Type B pancreatic cell (in vitro differentiated cells): ENCODE measurements at regions not wholly inside any gene's neighbourhood (a gene's known extent, or its start where the extent isn't known, plus 50 kb on each side); places are given as distances from the start of the nearest gene placed in this dataset.

Source experiments
- DNase-seq: peaks from one replicate; pipeline ENCODE4 v3.0.0; 2021; ENCODE audit warnings: mixed read lengths; ENCODE audit not compliant: unreplicated experiment; ENCODE audit errors: extremely low spot score
- H3K27ac Mint-ChIP-seq: 2 replicates; pipeline ENCODE4 v1.8.0; 2021; ENCODE audit warnings: mild to moderate bottlenecking, mixed read lengths
- H3K27me3 Mint-ChIP-seq: 2 replicates; pipeline ENCODE4 v1.8.0; 2021; ENCODE audit warnings: mixed read lengths
- H3K36me3 Mint-ChIP-seq: 2 replicates; pipeline ENCODE4 v1.8.0; 2021; ENCODE audit warnings: mixed read lengths
- H3K4me1 Mint-ChIP-seq: one replicate; pipeline ENCODE4 v1.8.0; 2021; ENCODE audit warnings: mixed read lengths; ENCODE audit not compliant: unreplicated experiment
- H3K4me3 Mint-ChIP-seq: 2 replicates; pipeline ENCODE4 v1.8.0; 2021; ENCODE audit warnings: mild to moderate bottlenecking, mixed read lengths
- H3K9me3 Mint-ChIP-seq: 2 replicates; pipeline ENCODE4 v1.8.0; 2021; ENCODE audit warnings: mixed read lengths
- CTCF ChIP-seq: fragments of 200-600 bp; sonication (generic); conservative IDR thresholded peaks from 2 replicates; pipeline ENCODE4 v1.5.0; 2021; ENCODE audit warnings: antibody characterized with exemption, mild to moderate bottlenecking

- peaks cover 20% of the 10 kb centered on the region for H3K27me3 Mint-ChIP-seq
- no peak overlapping the region for H3K4me3 Mint-ChIP-seq
- no peaks in the 10 kb centered on the region for H3K36me3 Mint-ChIP-seq
- no peak for TF ChIP-seq CTCF
- peaks cover 10% of the 10 kb centered on the region for H3K4me1 Mint-ChIP-seq
- H3K27ac Mint-ChIP-seq: no peak overlapping the region
- H3K9me3 Mint-ChIP-seq: no peaks in the 10 kb centered on the region
- no peak for DNase-seq
Observed at GRCh38 chr3:59483191-59483590, 433.4 kb upstream of the CFAP20DC start.

GRCh38 chr3:59482684-59483083 is 432.9 kb upstream of the CFAP20DC start:
- DNase-seq: no peak
- H3K27ac Mint-ChIP-seq: no peak overlapping the region
- H3K9me3 Mint-ChIP-seq: no peaks in the 10 kb centered on the region
- H3K4me1 Mint-ChIP-seq: peaks cover 10% of the 10 kb centered on the region
- no peaks in the 10 kb centered on the region for H3K36me3 Mint-ChIP-seq
- H3K27me3 Mint-ChIP-seq: peaks cover 15% of the 10 kb centered on the region
- H3K4me3 Mint-ChIP-seq: no peak overlapping the region
- no peak for TF ChIP-seq CTCF

GRCh38 chr3:59481776-59482400 is 432.1 kb upstream of the CFAP20DC start:
- Mint-ChIP-seq H3K36me3 (no peaks in the 10 kb centered on the region), H3K4me3 (peak overlapping the region; percentile 16), H3K27me3 (peaks cover 13% of the 10 kb centered on the region), H3K9me3 (no peaks in the 10 kb centered on the region), H3K4me1 (peaks cover 10% of the 10 kb centered on the region), H3K27ac (peak overlapping the region; percentile 47)
- no peak for DNase-seq
- TF ChIP-seq CTCF: no peak

GRCh38 chr3:59480486-59480995 is 430.7 kb upstream of the CFAP20DC start:
- no peak overlapping the region for H3K27ac Mint-ChIP-seq
- no peak for DNase-seq
- no peak for TF ChIP-seq CTCF
- H3K4me3 Mint-ChIP-seq: no peak overlapping the region
- H3K36me3 Mint-ChIP-seq: no peaks in the 10 kb centered on the region
- peaks cover 10% of the 10 kb centered on the region for H3K4me1 Mint-ChIP-seq
- no peaks in the 10 kb centered on the region for H3K9me3 Mint-ChIP-seq
- peaks cover 15% of the 10 kb centered on the region for H3K27me3 Mint-ChIP-seq

GRCh38 chr3:59473636-59474035 is 423.8 kb upstream of the CFAP20DC start:
- H3K9me3 Mint-ChIP-seq: peaks cover 11% of the 10 kb centered on the region
- TF ChIP-seq CTCF: no peak
- H3K27me3 Mint-ChIP-seq: peaks cover 7% of the 10 kb centered on the region

More at GRCh38 chr3:59473636-59474035, 423.8 kb upstream of the CFAP20DC start:
- Mint-ChIP-seq H3K27ac (no peak overlapping the region), H3K36me3 (no peaks in the 10 kb centered on the region), H3K4me1 (no peaks in the 10 kb centered on the region), H3K4me3 (no peak overlapping the region)
- DNase-seq: no peak
